RPMI8226 (cell line): ENCODE measurements at regions not wholly inside any gene's neighbourhood (a gene's known extent, or its start where the extent isn't known, plus 50 kb on each side); places are given as distances from the start of the nearest gene placed in this dataset.

Experiments
- DNase-seq: peaks from one replicate; pipeline ENCODE4 v3.0.0-alpha.2; 2015

GRCh38 chr18:45447355-45448265 lies 167.7 kb upstream of the SLC14A2 start:
- DNase-seq = no peak

- DNase-seq = no peak
Observed at GRCh38 chr18:45448871-45449270, 166.4 kb upstream of the SLC14A2 start.

- DNase-seq = no peak
Observed at GRCh38 chr18:45449418-45450227, 165.7 kb upstream of the SLC14A2 start.

GRCh38 chr18:45456090-45457021 lies 158.9 kb upstream of the SLC14A2 start:
- DNase-seq = no peak

- no peak for DNase-seq
Observed at GRCh38 chr18:45458033-45458432, 157.2 kb upstream of the SLC14A2 start.

GRCh38 chr18:45462179-45462578 lies 153.1 kb upstream of the SLC14A2 start:
- DNase-seq = no peak

GRCh38 chr18:45463451-45463850 lies 151.8 kb upstream of the SLC14A2 start:
- no peak for DNase-seq

DNA sequence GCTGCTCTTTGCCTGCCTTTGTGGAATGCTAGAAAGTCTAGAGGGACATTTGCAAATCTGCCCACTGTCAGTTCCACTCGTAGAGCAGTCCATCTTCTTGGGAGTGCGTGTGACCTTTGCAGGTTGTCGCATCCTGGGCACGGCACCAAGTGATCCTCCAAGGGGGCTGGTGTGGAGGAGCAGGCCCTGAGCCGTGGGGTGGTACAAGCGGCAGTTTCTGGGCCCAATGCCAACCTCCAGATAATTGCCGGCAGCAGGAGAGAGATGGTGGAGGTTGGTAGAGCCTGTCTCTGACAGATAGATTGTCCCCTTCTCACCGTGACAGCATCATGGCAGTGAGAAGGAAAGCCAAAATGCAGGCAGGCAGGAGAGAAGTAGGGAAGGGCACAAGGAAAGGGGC lies 150.7 kb upstream of the SLC14A2 start:
- DNase-seq = no peak

DNA sequence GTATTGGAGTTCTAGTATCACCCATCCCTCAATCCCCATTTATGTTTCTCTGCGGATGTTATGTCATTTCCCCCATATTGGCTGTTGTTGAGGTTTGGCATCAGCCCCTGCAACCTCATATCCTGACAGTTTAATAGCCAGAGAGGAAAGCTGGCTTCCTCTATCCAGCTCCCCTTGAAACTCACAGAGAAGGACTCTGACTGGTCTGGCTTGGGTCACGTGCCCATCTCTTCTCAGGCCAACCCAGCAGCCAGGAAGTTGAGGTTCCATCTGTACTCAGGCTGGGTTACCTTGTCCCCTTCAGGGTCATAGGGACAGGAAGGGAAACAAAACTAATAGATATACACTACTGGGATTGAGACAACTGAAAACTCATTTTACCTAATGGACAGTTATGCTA lies 148.0 kb upstream of the SLC14A2 start:
- no peak for DNase-seq

DNA sequence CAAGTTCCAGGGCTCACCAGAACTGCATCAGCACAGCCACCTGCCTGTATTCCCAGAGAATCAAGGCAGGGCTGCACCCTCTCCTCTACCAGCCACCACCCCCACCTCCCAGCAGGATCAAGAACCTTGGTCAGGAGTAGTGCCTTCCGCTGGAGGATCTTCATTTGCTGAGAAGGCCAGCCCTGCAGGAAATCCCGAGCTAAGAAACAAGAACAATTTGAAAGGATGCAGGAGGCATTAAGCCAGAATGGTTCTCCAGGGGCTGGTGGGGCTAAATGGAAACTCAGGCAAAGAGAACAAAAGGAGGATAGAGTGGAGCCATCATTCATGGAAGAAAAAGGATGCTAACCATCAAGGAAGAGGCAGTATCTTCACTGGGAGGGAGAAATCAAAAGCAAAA lies 147.3 kb upstream of the SLC14A2 start:
- DNase-seq = no peak

- DNase-seq = no peak
Observed at GRCh38 chr18:45478889-45479288, 136.4 kb upstream of the SLC14A2 start.

- no peak for DNase-seq
Observed at GRCh38 chr18:45480219-45481015, 134.9 kb upstream of the SLC14A2 start.

- no peak for DNase-seq
Observed at GRCh38 chr18:45481821-45482220, 133.5 kb upstream of the SLC14A2 start.

DNA sequence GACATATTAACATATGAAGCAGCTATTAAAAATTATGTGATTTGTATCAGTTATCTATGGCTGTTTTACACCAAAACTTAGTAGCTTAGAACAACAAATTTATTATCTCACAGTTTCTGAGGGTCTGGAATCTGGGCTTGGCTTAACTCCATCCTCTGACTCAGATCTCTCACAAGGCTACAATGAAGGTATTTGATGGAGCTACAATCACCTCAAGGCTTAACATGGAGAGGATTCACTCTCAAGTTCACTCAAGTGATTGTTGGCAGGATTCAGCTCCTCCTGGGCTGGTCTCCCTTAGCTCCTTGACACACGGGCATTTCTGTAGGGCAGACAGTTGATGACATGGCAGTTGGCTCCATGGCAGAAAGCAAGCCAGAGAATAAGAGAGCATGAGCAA lies 133.0 kb upstream of the SLC14A2 start:
- DNase-seq = no peak

- no peak for DNase-seq
Observed at GRCh38 chr18:45487581-45487980, 127.7 kb upstream of the SLC14A2 start.

- DNase-seq = no peak
Observed at GRCh38 chr18:45488645-45489044, 126.6 kb upstream of the SLC14A2 start.

GRCh38 chr18:45493830-45494229 lies 121.4 kb upstream of the SLC14A2 start:
- DNase-seq = no peak

DNA sequence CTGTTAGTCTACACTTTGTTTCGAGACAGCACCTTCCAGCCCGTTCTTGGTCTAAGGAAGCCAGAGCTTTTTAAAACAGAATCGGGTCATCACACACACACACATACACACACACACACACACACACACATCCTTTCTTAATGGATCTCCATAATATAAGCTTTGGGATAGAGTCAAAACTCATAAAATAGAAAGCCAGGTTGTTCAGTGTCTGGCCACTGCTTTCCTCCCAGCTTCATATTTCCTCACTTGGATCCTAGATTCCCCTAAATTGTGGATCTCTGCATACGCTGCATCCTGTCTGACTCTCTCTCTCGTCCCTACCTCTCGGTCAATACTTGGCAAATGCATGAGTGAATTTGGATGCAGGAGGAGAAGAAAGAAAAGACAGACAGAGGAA lies 120.5 kb upstream of the SLC14A2 start:
- DNase-seq = no peak

DNA sequence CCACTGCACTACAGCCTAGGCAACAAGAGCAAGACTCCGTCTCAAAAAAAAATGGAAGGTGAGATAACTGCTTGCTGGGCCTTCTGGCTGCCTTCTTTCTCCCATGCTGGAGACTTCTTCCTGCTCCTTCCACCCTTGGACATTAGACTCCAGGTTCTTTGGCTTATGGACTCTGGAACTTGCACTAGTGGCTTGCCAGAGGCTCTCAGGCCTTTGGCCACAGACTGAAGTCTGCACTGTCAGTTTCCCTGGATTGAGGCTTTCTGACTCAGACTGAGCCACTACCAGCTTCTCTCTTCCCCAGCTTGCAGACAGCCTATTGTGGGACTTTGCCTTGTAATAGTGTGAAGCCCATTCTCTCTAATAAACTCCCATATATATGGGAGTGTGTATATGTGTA lies 118.5 kb upstream of the SLC14A2 start:
- DNase-seq = no peak

DNA sequence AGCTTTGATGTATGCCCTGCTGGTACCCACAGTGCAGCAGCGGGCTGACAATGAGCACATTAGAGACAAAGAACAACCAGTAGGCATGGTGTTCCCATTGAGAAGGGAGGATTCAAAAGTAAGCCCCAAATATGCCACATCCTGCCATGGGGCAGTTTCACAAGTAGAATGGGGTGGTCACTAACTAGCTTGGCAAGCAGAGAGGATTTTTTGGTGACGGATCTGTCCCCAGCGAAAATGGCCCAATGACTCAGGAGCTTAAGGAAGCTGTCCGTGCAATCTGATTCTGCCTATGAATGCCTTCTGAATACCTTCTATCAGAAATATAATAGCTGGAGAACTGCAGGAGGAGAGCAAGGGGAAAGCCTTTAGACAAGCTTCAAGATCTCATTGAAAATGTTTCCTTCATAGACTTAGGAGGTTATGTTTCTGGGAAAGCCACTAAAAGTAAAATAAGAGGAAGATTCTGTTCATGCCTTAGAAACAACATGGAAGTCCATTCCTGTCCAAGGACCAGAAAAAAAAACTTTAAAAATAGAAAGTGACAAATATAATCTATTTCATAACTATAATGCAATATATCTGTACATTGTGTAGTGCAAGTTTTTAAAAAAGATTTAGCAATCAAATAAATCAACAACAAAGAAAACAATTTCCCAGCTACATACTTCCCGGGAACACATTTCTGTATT lies 117.5 kb upstream of the SLC14A2 start:
- DNase-seq = no peak

DNA sequence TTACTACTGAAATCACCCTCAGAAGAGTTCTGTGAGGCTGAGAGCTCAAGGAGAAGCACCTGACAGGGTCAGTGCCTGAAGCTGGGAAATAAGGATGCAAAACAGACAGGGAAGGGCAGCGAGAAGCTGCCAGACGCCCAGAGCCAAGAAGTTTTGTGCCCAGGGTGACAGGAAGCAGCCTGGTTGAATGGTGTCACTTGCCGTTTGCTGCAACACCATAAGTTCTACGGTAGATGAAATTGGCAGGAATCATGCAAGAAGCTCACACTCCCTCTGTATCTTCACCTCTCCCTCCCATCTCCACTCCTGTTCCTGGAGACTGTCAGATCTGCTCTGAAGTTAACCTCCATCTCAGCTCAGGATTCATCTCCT lies 117.0 kb upstream of the SLC14A2 start:
- no peak for DNase-seq

DNA sequence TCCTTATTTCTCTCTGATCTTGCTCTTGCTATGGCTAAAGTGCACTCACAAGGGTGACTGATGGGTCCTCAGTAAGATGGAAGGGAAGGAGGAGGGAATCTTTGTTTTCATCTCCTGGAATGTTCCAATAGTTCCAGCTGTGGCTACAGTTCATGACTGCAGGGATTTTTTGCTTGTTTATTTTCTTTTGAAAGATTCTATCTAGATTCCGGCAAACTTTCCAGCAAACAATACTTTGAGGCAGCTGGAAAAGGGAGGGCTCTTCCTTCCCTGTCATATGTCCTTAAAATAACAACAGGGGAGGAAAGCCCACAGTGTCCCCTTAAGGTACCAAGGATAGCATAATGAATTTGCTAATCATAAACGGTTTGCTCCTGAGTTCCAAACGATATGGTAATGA lies 111.3 kb upstream of the SLC14A2 start:
- DNase-seq = no peak
